Mesenchymal stem cell (in vitro differentiated cells and primary cell): ENCODE measurements at regions not wholly inside any gene's neighbourhood (a gene's known extent, or its start where the extent isn't known, plus 50 kb on each side); places are given as distances from the start of the nearest gene placed in this dataset.

Source experiments
- DNase-seq: peaks from one replicate; pipeline ENCODE4 v3.0.0-alpha.2; 2013
- H2AFZ ChIP-seq: one replicate; pipeline ENCODE4 v1.6.1; 2013; ENCODE audit warnings: low read depth, mild to moderate bottlenecking, control low read depth, inconsistent platforms, low read length, moderate library complexity
- H2AK5ac ChIP-seq: 2 replicates; pipeline ENCODE4 v1.6.1; 2013; ENCODE audit warnings: low read length, moderate library complexity, mild to moderate bottlenecking, inconsistent platforms; ENCODE audit not compliant: severe bottlenecking
- H2BK120ac ChIP-seq: one replicate; pipeline ENCODE4 v1.6.1; 2013; ENCODE audit warnings: low read depth, mild to moderate bottlenecking, inconsistent platforms, low read length, moderate library complexity
- H2BK12ac ChIP-seq, 2 experiments: one replicate each; pipeline ENCODE4 v1.6.1; 2013; ENCODE audit warnings: inconsistent platforms in 2 of 2, low read length in 2 of 2, mild to moderate bottlenecking in 2 of 2, moderate library complexity in 2 of 2, control low read depth in 1 of 2
- H2BK15ac ChIP-seq: one replicate; pipeline ENCODE4 v1.6.1; 2013; ENCODE audit warnings: mild to moderate bottlenecking, low read depth, inconsistent platforms; ENCODE audit not compliant: poor library complexity, severe bottlenecking
- H2BK5ac ChIP-seq: 2 replicates; pipeline ENCODE4 v1.6.1; 2013; ENCODE audit warnings: low read depth, mild to moderate bottlenecking, low read length, control low read depth, inconsistent platforms; ENCODE audit not compliant: poor library complexity, severe bottlenecking
- H3K14ac ChIP-seq, 2 experiments: one replicate each; pipeline ENCODE4 v1.6.1; 2013; ENCODE audit warnings: inconsistent platforms in 2 of 2, low read length in 2 of 2, control low read depth in 1 of 2, mild to moderate bottlenecking in 1 of 2, moderate library complexity in 1 of 2
- H3K18ac ChIP-seq, 2 experiments: one replicate each; pipeline ENCODE4 v1.6.1; 2013; ENCODE audit warnings: inconsistent platforms in 2 of 2, low read length in 2 of 2, control low read depth in 1 of 2, low read depth in 1 of 2, mild to moderate bottlenecking in 1 of 2
- H3K23ac ChIP-seq, 2 experiments: one replicate each; pipeline ENCODE4 v1.6.1; 2013; ENCODE audit warnings: inconsistent platforms in 2 of 2, low read length in 2 of 2, mild to moderate bottlenecking in 2 of 2, moderate library complexity in 2 of 2, control low read depth in 1 of 2
- H3K27ac ChIP-seq: 2 replicates; pipeline ENCODE4 v1.5.1; 2013; ENCODE audit warnings: mild to moderate bottlenecking, moderate library complexity, low read length, control low read depth, inconsistent platforms; ENCODE audit not compliant: poor library complexity, severe bottlenecking
- H3K27me3 ChIP-seq, 2 experiments: 2 replicates each; pipeline versions ENCODE4 v1.6.1 to v1.7.0; 2013; ENCODE audit warnings: low read length in 2 of 2, mild to moderate bottlenecking in 2 of 2, moderate library complexity in 2 of 2, control low read depth in 1 of 2, inconsistent platforms in 1 of 2; ENCODE audit not compliant: control insufficient read depth in 1 of 2, insufficient read depth in 1 of 2
- H3K36me3 ChIP-seq, 2 experiments: 2 replicates each; pipeline versions ENCODE4 v1.6.1 to v1.7.0; 2013; ENCODE audit warnings: low read length in 2 of 2, control low read depth in 1 of 2, inconsistent platforms in 1 of 2, low read depth in 1 of 2, mild to moderate bottlenecking in 1 of 2; ENCODE audit not compliant: insufficient read depth in 2 of 2, control insufficient read depth in 1 of 2
- H3K4ac ChIP-seq, 2 experiments: one replicate each; pipeline ENCODE4 v1.6.1; 2013; ENCODE audit warnings: inconsistent platforms in 2 of 2, low read length in 2 of 2, mild to moderate bottlenecking in 2 of 2, moderate library complexity in 2 of 2, control low read depth in 1 of 2, low read depth in 1 of 2
- H3K4me1 ChIP-seq: 2 replicates; pipeline ENCODE4 v1.6.1; 2013; ENCODE audit warnings: low read depth, low read length, control low read depth; ENCODE audit not compliant: control insufficient read depth, insufficient read depth
- H3K4me2 ChIP-seq: 2 replicates; pipeline ENCODE4 v1.6.1; 2013; ENCODE audit warnings: low read length, mild to moderate bottlenecking, inconsistent platforms; ENCODE audit not compliant: poor library complexity, severe bottlenecking
- H3K4me3 ChIP-seq, 2 experiments: 2 replicates each; pipeline versions ENCODE4 v1.5.1 to v1.7.0; 2013; ENCODE audit warnings: low read length in 2 of 2, mild to moderate bottlenecking in 2 of 2, control low read depth in 1 of 2, low read depth in 1 of 2; ENCODE audit not compliant: insufficient read depth in 1 of 2
- H3K79me1 ChIP-seq: replicated peaks from 2 replicates; pipeline ENCODE4 v1.6.1; 2013; ENCODE audit warnings: mild to moderate bottlenecking, control low read depth, low read length, inconsistent platforms; ENCODE audit not compliant: poor library complexity, severe bottlenecking
- H3K9ac ChIP-seq: 2 replicates; pipeline ENCODE4 v1.7.0; 2013; ENCODE audit warnings: mild to moderate bottlenecking, low read length, moderate library complexity
- H3K9me3 ChIP-seq: 2 replicates; pipeline ENCODE4 v1.7.0; 2013; ENCODE audit warnings: mild to moderate bottlenecking, low read length; ENCODE audit not compliant: control insufficient read depth
- H4K8ac ChIP-seq: one replicate; pipeline ENCODE4 v1.6.1; 2013; ENCODE audit warnings: inconsistent platforms, mild to moderate bottlenecking, low read length, moderate library complexity
- H4K91ac ChIP-seq: one replicate; pipeline ENCODE4 v1.6.1; 2013; ENCODE audit warnings: mild to moderate bottlenecking, low read length, inconsistent platforms
- WGBS: methylation state at CpG from one replicate; pipeline ENCODE4 v1.1.7; 2013; ENCODE audit warnings: mixed read lengths; 5-methylcytosine and 5-hydroxymethylcytosine counted together

- Histone ChIP-seq H3K4ac (no peak overlapping the region), H3K18ac (no peak overlapping the region), H2BK5ac (no peak overlapping the region), H2AK5ac (no peak overlapping the region), H2AFZ (no peak overlapping the region), H2BK15ac (no peak overlapping the region), H3K23ac (no peak overlapping the region), H3K9ac (no peak overlapping the region), H3K79me1 (no peaks in the 10 kb centered on the region), H4K91ac (no peak overlapping the region), H3K27ac (no peak overlapping the region), H3K9me3 (peaks cover under 1% of the 10 kb centered on the region), H3K4me1 (no peaks in the 10 kb centered on the region), H3K36me3 (no peaks in the 10 kb centered on the region), H2BK120ac (no peak overlapping the region), H4K8ac (no peak overlapping the region), H2BK12ac (no peak overlapping the region), H3K4me2 (no peak overlapping the region), H3K14ac (no peak overlapping the region), H3K27me3 (no peaks in the 10 kb centered on the region), H3K4me3 (no peak overlapping the region)
- WGBS: 78% methylated on average over 13 of the region's 13 CpGs
- DNase-seq: no peak
Measured at GRCh38 chr5:3220201-3220600, 375.4 kb upstream of the IRX1 start.

- Histone ChIP-seq H3K4ac (no peak overlapping the region), H2BK5ac (no peak overlapping the region), H2AFZ (no peak overlapping the region), H2BK15ac (no peak overlapping the region), H3K27ac (no peak overlapping the region), H2BK12ac (no peak overlapping the region), H3K9me3 (no peaks in the 10 kb centered on the region), H3K4me2 (no peak overlapping the region), H3K36me3 (no peaks in the 10 kb centered on the region), H3K79me1 (no peaks in the 10 kb centered on the region), H2BK120ac (no peak overlapping the region), H3K14ac (no peak overlapping the region), H3K4me3 (no peak overlapping the region), H2AK5ac (no peak overlapping the region), H3K9ac (no peak overlapping the region), H3K27me3 (no peaks in the 10 kb centered on the region), H3K23ac (no peak overlapping the region), H3K18ac (no peak overlapping the region), H3K4me1 (no peaks in the 10 kb centered on the region), H4K8ac (no peak overlapping the region), H4K91ac (no peak overlapping the region)
- no peak for DNase-seq
- 80% methylated on average over 20 of the region's 20 CpGs for WGBS
Measured at GRCh38 chr5:3218916-3219650, 376.5 kb upstream of the IRX1 start.

GRCh38 chr5:3217771-3218495 is 377.7 kb upstream of the IRX1 start:
- Histone ChIP-seq H4K91ac (no peak overlapping the region), H3K27me3 (no peaks in the 10 kb centered on the region), H2AFZ (no peak overlapping the region), H2BK12ac (no peak overlapping the region), H3K4ac (no peak overlapping the region), H3K79me1 (no peaks in the 10 kb centered on the region), H2BK15ac (no peak overlapping the region), H3K18ac (no peak overlapping the region), H2BK120ac (no peak overlapping the region), H3K9me3 (no peaks in the 10 kb centered on the region), H3K36me3 (no peaks in the 10 kb centered on the region), H2BK5ac (no peak overlapping the region), H3K4me1 (no peaks in the 10 kb centered on the region), H2AK5ac (no peak overlapping the region), H3K9ac (no peak overlapping the region), H4K8ac (no peak overlapping the region), H3K4me2 (no peak overlapping the region), H3K23ac (no peak overlapping the region), H3K4me3 (no peak overlapping the region), H3K14ac (no peak overlapping the region), H3K27ac (no peak overlapping the region)
- DNase-seq: no peak
- 85% methylated on average over 22 of the region's 22 CpGs for WGBS

DNA sequence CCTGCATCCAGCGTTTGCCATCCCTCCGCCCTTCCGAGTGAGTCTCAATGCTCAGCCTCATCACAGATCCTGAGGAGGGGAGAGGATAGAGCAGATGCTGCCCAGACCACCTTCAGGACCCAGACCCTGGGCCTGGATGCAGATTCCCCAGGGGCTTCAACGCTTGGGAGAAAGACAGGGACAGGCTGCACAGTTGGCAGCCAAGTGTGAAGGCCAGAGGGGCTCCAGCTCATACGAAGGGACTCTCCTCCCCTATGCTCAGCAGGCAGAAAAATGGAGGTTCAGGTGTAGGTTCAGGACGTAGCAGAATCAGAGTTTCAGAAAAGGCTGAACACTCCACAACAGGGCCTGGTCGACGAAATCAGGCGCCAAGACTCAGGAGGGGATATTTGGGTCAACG is 378.5 kb upstream of the IRX1 start:
- Histone ChIP-seq H3K36me3 (no peaks in the 10 kb centered on the region), H3K4me2 (no peak overlapping the region), H3K79me1 (no peaks in the 10 kb centered on the region), H3K23ac (no peak overlapping the region), H2BK5ac (no peak overlapping the region), H3K18ac (no peak overlapping the region), H3K14ac (no peak overlapping the region), H2AFZ (no peak overlapping the region), H3K9me3 (no peaks in the 10 kb centered on the region), H2BK15ac (no peak overlapping the region), H2BK120ac (no peak overlapping the region), H4K91ac (no peak overlapping the region), H3K4me3 (no peak overlapping the region), H3K4ac (no peak overlapping the region), H4K8ac (no peak overlapping the region), H3K9ac (no peak overlapping the region), H3K27ac (no peak overlapping the region), H3K4me1 (no peaks in the 10 kb centered on the region), H3K27me3 (no peaks in the 10 kb centered on the region), H2BK12ac (no peak overlapping the region), H2AK5ac (no peak overlapping the region)
- DNase-seq: no peak
- WGBS: 76% methylated on average over 10 of the region's 10 CpGs
